ENCODE measurements at regions not wholly inside any gene's neighbourhood (a gene's known extent, or its start where the extent isn't known, plus 50 kb on each side); places are given as distances from the start of the nearest gene placed in this dataset.

DNA sequence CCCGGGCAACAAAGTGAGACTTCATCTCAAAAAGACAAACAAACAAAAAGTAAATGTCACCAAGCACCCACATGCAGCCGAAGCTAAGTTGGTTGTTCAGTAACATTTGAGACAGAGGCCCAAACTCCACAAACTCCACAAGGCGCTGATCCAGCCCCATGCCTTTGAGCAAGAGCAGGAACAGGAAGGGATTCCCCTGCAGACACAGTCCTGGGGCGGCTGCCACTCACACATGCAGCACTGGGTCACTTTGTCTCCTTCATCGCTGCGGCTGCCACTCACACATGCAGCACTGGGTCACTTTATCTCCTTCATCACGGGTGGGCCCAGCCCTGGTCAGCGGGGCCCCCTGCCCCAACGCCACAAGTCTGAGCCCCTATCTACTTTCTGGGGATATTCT lies 246.9 kb upstream of the RREB1 start:
- no peaks in the 10 kb centered on the region for H3K9me3 ChIP-seq (replicated peaks in 1 of 11)
- H3K4me1 ChIP-seq: peaks cover 33 to 73% (median 38%) of the 10 kb centered on the region in 10 experiments
- H3K27ac ChIP-seq: peak overlapping the region in 3 of 11 experiments; percentile 7 to 31 (median 20); a peak in 1 of 22 replicates
- no peaks in the 10 kb centered on the region for H3K27me3 ChIP-seq
- H3K9ac ChIP-seq: no peak overlapping the region
- TF ChIP-seq Cebpa-rat (IDR thresholded peaks at IDR 0.05): no peak
- no peak overlapping the region for H3K4me3 ChIP-seq
- no peaks in the 10 kb centered on the region for H4K20me1 ChIP-seq
- peak overlapping the region in 1 of 11 experiments; percentile 17; a peak in 2 of 22 replicates for H3K4me2 ChIP-seq
- H3K36me3 ChIP-seq: no peaks in the 10 kb centered on the region

DNA sequence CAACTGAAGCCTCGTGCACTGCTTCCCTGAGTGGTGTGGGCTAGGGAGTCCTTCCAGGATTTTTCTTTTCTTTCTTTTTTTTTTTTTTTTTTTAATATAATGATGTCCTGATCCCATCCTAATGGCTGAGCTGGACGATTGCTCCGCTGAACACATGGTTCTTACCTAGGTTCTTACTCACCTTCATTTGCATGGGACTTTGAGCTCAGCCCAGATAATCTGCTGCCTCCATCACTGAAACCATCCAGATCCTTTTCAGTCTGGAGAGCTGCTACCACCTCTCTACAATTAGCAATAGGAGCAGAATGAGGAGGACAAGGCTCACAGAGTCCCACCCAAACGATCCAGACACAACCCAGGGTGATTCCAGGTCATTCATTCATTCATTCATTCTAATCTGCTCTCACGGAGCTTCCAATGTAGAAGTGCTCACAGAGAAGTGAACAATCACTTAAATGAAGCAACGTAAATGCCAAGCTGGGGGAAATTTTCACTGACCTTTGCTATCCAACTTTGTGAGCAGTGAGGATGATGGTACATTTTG lies 246.3 kb upstream of the RREB1 start:
- H4K20me1 ChIP-seq: no peaks in the 10 kb centered on the region
- no peak overlapping the region for H3K4me3 ChIP-seq
- H3K27me3 ChIP-seq: no peaks in the 10 kb centered on the region
- no peak for TF ChIP-seq Cebpa-rat (IDR thresholded peaks at IDR 0.05)
- peak overlapping the region in 1 of 11 experiments; percentile 17; a peak in 1 of 22 replicates for H3K4me2 ChIP-seq
- H3K4me1 ChIP-seq: peaks cover 28 to 67% (median 33%) of the 10 kb centered on the region in 10 experiments
- H3K9me3 ChIP-seq (replicated peaks in 1 of 11): no peaks in the 10 kb centered on the region
- H3K36me3 ChIP-seq: no peaks in the 10 kb centered on the region
- H3K9ac ChIP-seq: no peak overlapping the region
- H3K27ac ChIP-seq: peak overlapping the region in 3 of 11 experiments; percentile 7 to 31 (median 20); a peak in 1 of 22 replicates

DNA sequence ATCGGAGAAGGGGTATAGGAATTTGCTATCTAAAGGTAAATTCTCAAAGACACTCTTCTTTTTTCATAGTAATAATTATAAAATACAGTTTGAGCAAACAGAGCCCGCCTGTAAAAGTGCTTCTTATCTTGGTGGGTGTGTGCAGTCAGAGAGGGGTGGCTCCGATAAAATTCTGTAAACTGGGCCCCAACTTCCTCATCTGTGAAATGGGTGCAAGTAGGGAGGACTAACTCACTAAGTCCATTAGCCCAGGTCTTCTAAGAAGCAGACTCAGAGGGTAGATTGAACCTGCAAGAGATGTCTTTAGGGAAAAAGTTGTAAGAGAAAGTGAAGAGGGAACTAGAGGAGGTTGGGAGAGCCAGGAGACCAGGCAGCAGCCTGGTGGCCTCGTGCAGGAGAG lies 245.8 kb upstream of the RREB1 start:
- TF ChIP-seq Cebpa-rat (IDR thresholded peaks at IDR 0.05): no peak
- Histone ChIP-seq H3K27me3 (no peaks in the 10 kb centered on the region), H3K4me1 (peaks cover 22 to 62% (median 27%) of the 10 kb centered on the region in 10 experiments), H3K9me3 (replicated peaks in 1 of 11) (no peaks in the 10 kb centered on the region), H3K4me3 (no peak overlapping the region), H3K9ac (no peak overlapping the region), H3K36me3 (no peaks in the 10 kb centered on the region), H3K27ac (no peak overlapping the region), H4K20me1 (no peaks in the 10 kb centered on the region), H3K4me2 (no peak overlapping the region)

DNA sequence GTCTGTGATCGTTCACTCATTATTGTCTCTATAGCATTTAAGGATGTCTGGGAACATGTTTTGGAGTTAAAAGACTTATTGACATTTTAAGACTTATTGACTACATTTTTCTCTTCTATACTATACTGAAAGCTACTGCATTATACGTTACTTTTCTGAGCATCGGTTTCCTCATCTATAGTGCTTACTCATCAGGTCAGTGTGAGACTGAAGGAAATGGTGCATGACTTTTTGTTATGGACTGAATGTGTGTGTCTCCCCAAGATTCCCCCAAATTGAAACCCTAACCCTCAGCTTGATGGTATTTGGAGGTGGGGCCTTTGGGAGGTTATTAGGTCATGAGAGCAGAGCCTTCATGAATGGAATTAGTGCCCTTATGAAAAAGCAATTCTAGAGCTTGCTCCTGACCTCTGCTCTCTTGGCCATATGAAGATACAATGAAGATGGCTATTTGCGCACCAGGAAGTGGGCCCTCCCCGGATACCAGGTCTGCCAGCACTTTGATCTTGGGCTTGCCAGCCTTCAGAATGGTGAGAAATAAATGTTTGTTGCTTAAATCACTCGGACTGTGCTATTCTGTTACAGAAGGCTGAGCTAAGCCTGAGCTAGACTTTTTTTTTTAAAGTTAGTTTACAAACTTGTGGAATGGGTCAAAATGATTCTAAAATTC lies 243.7 kb upstream of the RREB1 start:
- Histone ChIP-seq H3K36me3 (no peaks in the 10 kb centered on the region), H3K4me2 (peak overlapping the region in 4 of 11 experiments; percentile 2 to 51 (median 32); a peak in 7 of 22 replicates), H3K9ac (no peak overlapping the region), H3K27me3 (no peaks in the 10 kb centered on the region), H3K4me3 (no peak overlapping the region), H3K9me3 (replicated peaks in 1 of 11) (peaks cover 0 to 3% (median 0%) of the 10 kb centered on the region in 11 experiments; a peak in 5 of 22 replicates), H4K20me1 (no peaks in the 10 kb centered on the region), H3K4me1 (peaks cover 3 to 47% (median 10%) of the 10 kb centered on the region in 10 experiments; a peak in 19 of 20 replicates), H3K27ac (0 out of 22 replicates have a peak overlapping the region, but pooled peaks of 2 of the 11 experiments have one; percentile 0 to 25)
- TF ChIP-seq Cebpa-rat (IDR thresholded peaks at IDR 0.05): no peak

DNA sequence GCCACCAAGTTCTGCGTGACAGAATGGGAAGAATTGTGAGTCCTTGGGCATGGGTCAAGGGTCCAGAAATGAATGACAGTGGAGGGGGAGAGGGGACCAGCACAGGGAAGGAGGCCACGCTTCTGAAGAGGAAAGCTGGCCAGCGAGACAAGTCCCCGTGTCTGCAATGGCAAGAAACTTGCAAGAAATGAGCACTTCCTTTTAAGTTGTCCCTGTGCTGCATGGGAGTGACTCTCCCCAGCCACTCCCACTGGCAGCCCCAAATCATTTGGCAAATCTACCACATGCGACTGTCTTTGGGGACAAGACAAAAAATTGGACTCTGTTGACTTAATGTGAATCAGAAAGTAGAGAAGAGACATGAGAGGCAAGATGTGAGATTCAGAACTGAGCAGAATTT lies 242.2 kb upstream of the RREB1 start:
- H4K20me1 ChIP-seq: no peaks in the 10 kb centered on the region
- H3K4me1 ChIP-seq: peaks cover 2 to 50% (median 19%) of the 10 kb centered on the region in 10 experiments
- TF ChIP-seq Cebpa-rat (IDR thresholded peaks at IDR 0.05): no peak
- H3K36me3 ChIP-seq: no peaks in the 10 kb centered on the region
- H3K9ac ChIP-seq: no peak overlapping the region
- H3K9me3 ChIP-seq (replicated peaks in 1 of 11): peaks cover 0 to 8% (median 0%) of the 10 kb centered on the region in 11 experiments; a peak in 7 of 22 replicates
- H3K4me2 ChIP-seq: peak overlapping the region in 3 of 11 experiments; percentile 18 to 44 (median 20); a peak in 6 of 22 replicates
- no peak overlapping the region for H3K27ac ChIP-seq
- no peaks in the 10 kb centered on the region for H3K27me3 ChIP-seq
- no peak overlapping the region for H3K4me3 ChIP-seq

DNA sequence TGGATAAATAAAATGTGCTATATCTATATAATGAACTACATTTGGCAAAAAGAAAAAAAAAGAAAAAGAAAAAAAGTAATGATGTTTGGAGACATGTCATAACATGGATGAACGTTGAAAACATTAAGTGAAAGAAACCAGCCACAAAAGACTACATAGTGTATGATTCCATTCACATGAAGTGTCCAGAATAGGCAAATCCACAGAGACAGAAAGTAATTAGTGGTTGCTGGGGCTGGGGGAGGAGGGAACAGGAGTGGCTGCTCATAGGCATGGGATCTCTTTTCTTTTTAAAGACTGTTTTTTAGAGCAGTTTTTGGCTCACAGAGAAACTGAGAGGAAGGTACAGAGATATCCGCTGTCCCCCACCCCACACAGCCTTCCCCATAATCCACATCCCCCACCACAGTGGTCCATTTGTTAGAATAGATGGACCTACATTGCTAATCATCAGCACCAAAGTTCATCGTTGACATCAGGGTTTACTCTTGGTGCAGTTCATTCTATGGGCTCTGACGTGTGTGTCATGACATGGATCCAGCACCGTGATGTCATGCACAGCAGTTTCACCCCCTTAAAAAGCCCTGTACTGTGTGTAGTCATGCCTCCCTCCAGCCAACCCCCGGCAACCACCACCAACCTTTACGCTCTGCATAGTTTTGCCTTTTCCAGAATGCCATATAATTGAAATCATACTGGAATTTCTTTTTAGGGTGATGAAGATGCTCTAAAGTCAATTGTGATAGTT lies 240.9 kb upstream of the RREB1 start:
- Histone ChIP-seq H3K9me3 (replicated peaks in 1 of 11) (peaks cover 0 to 8% (median 0%) of the 10 kb centered on the region in 11 experiments; a peak in 7 of 22 replicates), H3K27ac (no peak overlapping the region), H3K27me3 (no peaks in the 10 kb centered on the region), H3K4me1 (peaks cover 12 to 57% (median 31%) of the 10 kb centered on the region in 10 experiments), H3K36me3 (no peaks in the 10 kb centered on the region), H3K4me2 (no peak overlapping the region), H3K9ac (no peak overlapping the region), H4K20me1 (no peaks in the 10 kb centered on the region), H3K4me3 (no peak overlapping the region)
- TF ChIP-seq Cebpa-rat (IDR thresholded peaks at IDR 0.05): no peak

DNA sequence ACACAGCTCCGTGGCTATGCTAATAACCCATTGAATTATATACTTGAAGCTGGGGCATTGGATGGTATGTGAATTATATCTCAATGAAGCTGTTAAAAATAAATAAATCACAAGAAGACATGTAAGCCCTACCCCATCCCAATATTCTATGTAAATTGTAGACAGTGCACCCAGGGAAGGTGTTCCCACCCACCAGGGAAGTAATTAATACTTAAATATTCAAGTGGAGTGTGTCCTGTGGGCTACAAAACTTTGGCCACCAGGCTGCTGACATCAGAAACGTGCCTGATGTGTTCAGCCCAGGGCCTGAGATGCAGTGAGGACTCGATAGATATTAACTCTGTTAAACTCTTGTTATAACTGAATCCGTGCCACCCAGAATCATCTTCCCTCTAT lies 240.4 kb upstream of the RREB1 start:
- Histone ChIP-seq H3K27ac (0 out of 22 replicates have a peak overlapping the region, but pooled peaks of 1 of the 11 experiments have one; percentile 76), H4K20me1 (no peaks in the 10 kb centered on the region), H3K4me3 (no peak overlapping the region), H3K4me1 (peaks cover 12 to 63% (median 37%) of the 10 kb centered on the region in 10 experiments), H3K4me2 (no peak overlapping the region), H3K27me3 (no peaks in the 10 kb centered on the region), H3K9me3 (replicated peaks in 1 of 11) (peaks cover 0 to 8% (median 0%) of the 10 kb centered on the region in 11 experiments; a peak in 7 of 22 replicates), H3K36me3 (no peaks in the 10 kb centered on the region), H3K9ac (no peak overlapping the region)
- no peak for TF ChIP-seq Cebpa-rat (IDR thresholded peaks at IDR 0.05)

DNA sequence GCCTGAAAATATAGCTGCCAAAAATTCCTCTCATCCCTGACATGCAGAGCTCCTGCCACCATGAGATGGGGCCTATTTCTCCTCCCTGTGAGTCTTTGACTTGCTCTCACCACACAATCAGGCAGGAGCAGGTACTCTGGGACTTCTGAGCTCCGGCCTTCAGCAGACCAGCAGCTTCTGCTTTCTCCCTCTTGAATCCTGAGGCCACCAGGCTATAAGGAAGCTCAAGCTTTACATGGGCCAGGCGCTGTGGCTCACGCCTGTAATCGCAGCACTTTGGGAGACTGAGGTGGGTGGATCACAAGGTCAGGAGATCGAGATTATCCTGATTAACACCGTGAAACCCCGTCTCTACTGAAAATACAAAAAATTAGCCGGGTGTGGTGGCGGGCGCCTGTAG lies 238.7 kb upstream of the RREB1 start:
- H3K36me3 ChIP-seq: no peaks in the 10 kb centered on the region
- no peak for TF ChIP-seq Cebpa-rat (IDR thresholded peaks at IDR 0.05)
- peak overlapping the region in 6 of 11 experiments; percentile 3 to 77 (median 64); a peak in 6 of 22 replicates for H3K27ac ChIP-seq
- peaks cover 0 to 8% (median 0%) of the 10 kb centered on the region in 11 experiments; a peak in 7 of 22 replicates for H3K9me3 ChIP-seq (replicated peaks in 1 of 11)
- no peaks in the 10 kb centered on the region for H4K20me1 ChIP-seq
- no peak overlapping the region for H3K4me3 ChIP-seq
- no peaks in the 10 kb centered on the region for H3K27me3 ChIP-seq
- H3K9ac ChIP-seq: no peak overlapping the region
- peak overlapping the region in 6 of 11 experiments; percentile 1 to 63 (median 28); a peak in 4 of 22 replicates for H3K4me2 ChIP-seq
- peaks cover 27 to 70% (median 53%) of the 10 kb centered on the region in 10 experiments for H3K4me1 ChIP-seq
